DOHH2 (cell line): ENCODE measurements at regions not wholly inside any gene's neighbourhood (a gene's known extent, or its start where the extent isn't known, plus 50 kb on each side); places are given as distances from the start of the nearest gene placed in this dataset.

ENCODE experiments used
- H3F3A ChIP-seq: fragments of 200-600 bp; sonication (generic), shearing (Covaris generic); 2 replicates; pipeline ENCODE4 v1.6.0; 2016; ENCODE audit warnings: antibody characterized with exemption, mild to moderate bottlenecking; ENCODE audit not compliant: control insufficient read depth, insufficient read depth
- H3K27ac ChIP-seq: fragments of 200-600 bp; sonication (generic); 2 replicates; pipeline ENCODE4 v1.5.1; 2014; ENCODE audit warnings: low read depth, mild to moderate bottlenecking, low read length, moderate library complexity
- H3K27me3 ChIP-seq: fragments of 200-600 bp; sonication (generic); 2 replicates; pipeline ENCODE4 v1.6.1; 2014; ENCODE audit warnings: mild to moderate bottlenecking, low read length, mixed read lengths; ENCODE audit not compliant: control insufficient read depth
- H3K36me3 ChIP-seq: fragments of 200-600 bp; sonication (generic); 2 replicates; pipeline ENCODE4 v1.6.1; 2014; ENCODE audit warnings: mild to moderate bottlenecking, low read length, moderate library complexity, mixed read lengths; ENCODE audit not compliant: control insufficient read depth
- H3K4me1 ChIP-seq: fragments of 200-600 bp; sonication (generic); 2 replicates; pipeline ENCODE4 v1.6.1; 2014; ENCODE audit warnings: mild to moderate bottlenecking, low read length, mixed read lengths; ENCODE audit not compliant: control insufficient read depth
- H3K4me2 ChIP-seq: fragments of 200-600 bp; sonication (generic); 2 replicates; pipeline ENCODE4 v1.6.0; 2014; ENCODE audit warnings: mild to moderate bottlenecking, low read length, moderate library complexity
- H3K4me3 ChIP-seq: fragments of 200-600 bp; sonication (generic); 2 replicates; pipeline ENCODE4 v1.5.1; 2014; ENCODE audit warnings: mild to moderate bottlenecking, low read length, mixed read lengths
- H3K79me2 ChIP-seq: fragments of 200-600 bp; sonication (generic); 2 replicates; pipeline ENCODE4 v1.6.1; 2014; ENCODE audit warnings: mild to moderate bottlenecking, low read length, mixed read lengths; ENCODE audit not compliant: control insufficient read depth
- H3K9me2 ChIP-seq: fragments of 200-600 bp; sonication (generic); replicated peaks from 2 replicates; pipeline ENCODE4 v1.6.1; 2014; ENCODE audit warnings: mild to moderate bottlenecking, low read length, mixed read lengths; ENCODE audit not compliant: control insufficient read depth
- H3K9me3 ChIP-seq: fragments of 200-600 bp; sonication (generic); 2 replicates; pipeline ENCODE4 v1.6.1; 2014; ENCODE audit warnings: antibody characterized with exemption, low read length, mixed read lengths; ENCODE audit not compliant: control insufficient read depth, insufficient read depth
- H4K20me1 ChIP-seq: fragments of 200-600 bp; sonication (generic); 2 replicates; pipeline ENCODE4 v1.6.0; 2014; ENCODE audit warnings: low read depth, mild to moderate bottlenecking, antibody characterized with exemption, low read length, moderate library complexity; ENCODE audit not compliant: control insufficient read depth, insufficient read depth
- CTCF ChIP-seq: fragments of 200-600 bp; sonication (generic); IDR thresholded peaks from one replicate; pipeline ENCODE4 v1.5.1; 2014; ENCODE audit warnings: antibody characterized with exemption, mild to moderate bottlenecking, low read depth, low read length; ENCODE audit not compliant: poor library complexity, severe bottlenecking
- EZH2phosphoT487 ChIP-seq: fragments of 200-600 bp; sonication (generic); IDR thresholded peaks from 2 replicates; pipeline ENCODE4 v1.6.1; 2017; ENCODE audit warnings: borderline replicate concordance, mild to moderate bottlenecking, antibody characterized with exemption, low read length, moderate library complexity, mixed read lengths

GRCh38 chr1:79375352-79375751, 368.8 kb upstream of the ADGRL4 start:
- H3K4me2 ChIP-seq, result no peak overlapping the region
- H3K4me1 ChIP-seq, result no peaks in the 10 kb centered on the region
- H3K4me3 ChIP-seq, result no peak overlapping the region
- H3K36me3 ChIP-seq, result no peaks in the 10 kb centered on the region
- no peaks in the 10 kb centered on the region for H4K20me1 ChIP-seq
- no peak overlapping the region for H3K27ac ChIP-seq
- no peaks in the 10 kb centered on the region for H3K9me3 ChIP-seq
- no peaks in the 10 kb centered on the region for H3K79me2 ChIP-seq
- H3F3A ChIP-seq, result no peaks in the 10 kb centered on the region
- H3K27me3 ChIP-seq, result no peaks in the 10 kb centered on the region
- TF ChIP-seq CTCF (no peak), EZH2phosphoT487 (no peak)
- H3K9me2 ChIP-seq, result no peaks in the 10 kb centered on the region

- TF ChIP-seq EZH2phosphoT487, result no peak
- TF ChIP-seq CTCF, result no peak
- Histone ChIP-seq H3K4me3 (no peak overlapping the region), H3K9me2 (no peaks in the 10 kb centered on the region)
These were observed 367.9 kb upstream of the ADGRL4 start for GRCh38 chr1:79374397-79374796.

DNA sequence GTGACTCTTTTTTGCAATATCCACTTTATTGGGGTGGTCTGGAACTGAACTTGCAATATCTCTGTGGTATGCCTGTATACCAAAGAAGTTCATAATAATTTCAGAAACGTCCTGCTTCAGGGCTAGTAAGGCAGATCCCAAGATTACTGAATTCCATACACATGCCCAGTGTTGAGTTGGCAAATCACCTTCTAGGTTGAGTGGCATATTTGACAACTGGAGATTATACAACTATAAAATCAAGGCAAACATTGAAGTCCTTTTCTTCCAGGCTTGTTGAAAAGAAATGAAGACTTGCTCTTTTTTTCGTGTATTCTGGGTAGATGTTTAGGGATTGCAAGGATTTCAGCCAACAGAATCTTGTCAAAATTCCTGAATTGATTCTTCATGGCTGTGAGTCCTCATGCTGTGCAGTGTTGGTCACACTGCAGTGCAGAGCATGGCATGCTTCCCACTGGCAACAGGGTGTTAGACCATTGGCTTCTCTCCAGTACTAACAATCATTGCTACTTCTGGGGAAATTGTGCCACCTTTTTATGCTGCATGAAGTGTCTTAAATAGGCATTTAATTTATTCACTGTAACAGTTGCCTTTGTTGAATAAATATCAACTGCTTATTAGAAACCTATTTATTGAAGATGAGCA, 367.1 kb upstream of the ADGRL4 start:
- no peak overlapping the region for H3K4me2 ChIP-seq
- H3K27me3 ChIP-seq, result no peaks in the 10 kb centered on the region
- no peaks in the 10 kb centered on the region for H3K4me1 ChIP-seq
- no peaks in the 10 kb centered on the region for H3K9me3 ChIP-seq
- no peak overlapping the region for H3K4me3 ChIP-seq
- H3F3A ChIP-seq, result no peaks in the 10 kb centered on the region
- no peak overlapping the region for H3K27ac ChIP-seq
- no peaks in the 10 kb centered on the region for H3K79me2 ChIP-seq
- no peaks in the 10 kb centered on the region for H3K9me2 ChIP-seq
- TF ChIP-seq EZH2phosphoT487 (no peak), CTCF (no peak)
- no peaks in the 10 kb centered on the region for H4K20me1 ChIP-seq
- no peaks in the 10 kb centered on the region for H3K36me3 ChIP-seq

More at GRCh38 chr1:79374397-79374796, 367.9 kb upstream of the ADGRL4 start:
- Histone ChIP-seq H3K79me2 (no peaks in the 10 kb centered on the region), H3K36me3 (no peaks in the 10 kb centered on the region), H3F3A (no peaks in the 10 kb centered on the region), H3K27me3 (no peaks in the 10 kb centered on the region), H4K20me1 (no peaks in the 10 kb centered on the region), H3K9me3 (no peaks in the 10 kb centered on the region), H3K4me1 (no peaks in the 10 kb centered on the region), H3K27ac (no peak overlapping the region), H3K4me2 (no peak overlapping the region)
